HG02571 (cell line): ENCODE measurements at regions not wholly inside any gene's neighbourhood (a gene's known extent, or its start where the extent isn't known, plus 50 kb on each side); places are given as distances from the start of the nearest gene placed in this dataset.
"Not testable (repeated sequence)": the region's sequence is repeated elsewhere in the genome, so short reads cannot be mapped to it uniquely, and the experiment has no call there.

Experiments
- ATAC-seq: cut with Tn5 transposase; IDR thresholded peaks from one replicate; pipeline ENCODE4 v1.9.1; 2021; ENCODE audit warnings: mild to moderate bottlenecking, moderate library complexity; ENCODE audit not compliant: unreplicated experiment

GRCh38 chr4:24211856-24212255 lies 322.0 kb upstream of the PPARGC1A start:
- ATAC-seq, result no peak

- no peak for ATAC-seq
Observed at GRCh38 chr4:24210332-24210902, 320.6 kb upstream of the PPARGC1A start.

- ATAC-seq, result no peak
Observed at GRCh38 chr4:24209906-24210305, 320.1 kb upstream of the PPARGC1A start.

- ATAC-seq, result no peak
Observed at GRCh38 chr4:24209131-24209530, 319.3 kb upstream of the PPARGC1A start.

GRCh38 chr4:24208691-24209090 lies 318.8 kb upstream of the PPARGC1A start:
- no peak for ATAC-seq

- not testable (repeated sequence) for ATAC-seq
Observed at GRCh38 chr4:24204708-24205107, 314.9 kb upstream of the PPARGC1A start.

GRCh38 chr4:24203926-24204325 lies 314.1 kb upstream of the PPARGC1A start:
- no peak for ATAC-seq

GRCh38 chr4:24202579-24202978 lies 312.7 kb upstream of the PPARGC1A start:
- ATAC-seq, result no peak

GRCh38 chr4:24197955-24198354 lies 308.1 kb upstream of the PPARGC1A start:
- ATAC-seq, result no peak

- ATAC-seq, result no peak
Observed at GRCh38 chr4:24196785-24197184, 306.9 kb upstream of the PPARGC1A start.

GRCh38 chr4:24195991-24196736 lies 306.3 kb upstream of the PPARGC1A start:
- no peak for ATAC-seq

- ATAC-seq, result no peak
Observed at GRCh38 chr4:24192018-24192641, 302.3 kb upstream of the PPARGC1A start.

GRCh38 chr4:24190761-24191695 lies 301.2 kb upstream of the PPARGC1A start:
- ATAC-seq, result no peak

- no peak for ATAC-seq
Observed at GRCh38 chr4:24188459-24188858, 298.6 kb upstream of the PPARGC1A start.

GRCh38 chr4:24186466-24186865 lies 296.6 kb upstream of the PPARGC1A start:
- no peak for ATAC-seq

GRCh38 chr4:24181005-24181404 lies 291.2 kb upstream of the PPARGC1A start:
- ATAC-seq, result no peak

GRCh38 chr4:24180586-24180985 lies 290.7 kb upstream of the PPARGC1A start:
- no peak for ATAC-seq

GRCh38 chr4:24179201-24179840 lies 289.5 kb upstream of the PPARGC1A start:
- no peak for ATAC-seq

GRCh38 chr4:24177443-24177842 lies 287.6 kb upstream of the PPARGC1A start:
- ATAC-seq, result not testable (repeated sequence)

GRCh38 chr4:24175707-24176106 lies 285.9 kb upstream of the PPARGC1A start:
- no peak for ATAC-seq

- no peak for ATAC-seq
Observed at GRCh38 chr4:24174602-24175001, 284.8 kb upstream of the PPARGC1A start.
